HG03520 (cell line): ENCODE measurements at regions not wholly inside any gene's neighbourhood (a gene's known extent, or its start where the extent isn't known, plus 50 kb on each side); places are given as distances from the start of the nearest gene placed in this dataset.
"Not testable (repeated sequence)": the region's sequence is repeated elsewhere in the genome, so short reads cannot be mapped to it uniquely, and the experiment has no call there.

ENCODE experiments used
- ATAC-seq: cut with Tn5 transposase; IDR thresholded peaks from one replicate; pipeline ENCODE4 v1.9.1; 2021; ENCODE audit warnings: mild to moderate bottlenecking, moderate library complexity; ENCODE audit not compliant: unreplicated experiment

DNA sequence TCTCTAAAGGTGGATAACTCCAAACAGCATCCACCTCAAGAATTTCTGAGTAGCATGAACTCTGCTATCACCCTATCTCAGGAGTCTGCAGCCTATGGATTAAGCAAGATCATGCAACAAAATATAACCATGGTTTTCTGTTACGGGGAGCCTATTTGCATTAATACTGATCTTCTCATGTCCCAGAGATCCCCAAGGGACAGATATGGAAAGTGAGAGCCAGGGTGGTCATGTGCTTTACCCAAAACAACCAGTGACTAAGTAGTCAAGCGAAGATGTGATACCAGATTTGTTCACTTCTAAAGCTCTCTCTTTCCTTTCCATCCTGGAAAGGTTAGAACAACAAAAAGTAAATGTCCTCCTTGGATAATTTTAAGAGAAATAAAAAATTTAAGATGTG, 125.1 kb downstream of the PRRX1 start:
- no peak for ATAC-seq

DNA sequence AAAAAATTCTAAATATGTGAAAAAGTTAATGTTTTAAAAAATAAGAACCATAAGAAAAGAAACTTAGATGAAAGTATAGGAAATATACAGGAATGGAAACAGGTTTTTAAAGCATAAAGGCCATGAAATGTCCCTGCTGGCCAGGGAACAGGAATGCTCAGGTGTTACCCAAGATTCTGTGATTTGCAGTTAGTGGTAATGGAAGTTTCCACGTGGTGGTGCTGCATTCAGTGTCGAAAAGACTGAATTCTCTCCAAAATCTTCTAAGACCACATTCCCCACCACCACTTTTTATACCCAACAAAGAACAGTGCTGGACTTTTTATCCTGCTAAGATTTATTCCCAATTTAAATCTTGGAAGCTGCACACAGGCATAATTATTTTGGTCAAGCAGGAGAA, 126.2 kb downstream of the PRRX1 start:
- ATAC-seq, result no peak

DNA sequence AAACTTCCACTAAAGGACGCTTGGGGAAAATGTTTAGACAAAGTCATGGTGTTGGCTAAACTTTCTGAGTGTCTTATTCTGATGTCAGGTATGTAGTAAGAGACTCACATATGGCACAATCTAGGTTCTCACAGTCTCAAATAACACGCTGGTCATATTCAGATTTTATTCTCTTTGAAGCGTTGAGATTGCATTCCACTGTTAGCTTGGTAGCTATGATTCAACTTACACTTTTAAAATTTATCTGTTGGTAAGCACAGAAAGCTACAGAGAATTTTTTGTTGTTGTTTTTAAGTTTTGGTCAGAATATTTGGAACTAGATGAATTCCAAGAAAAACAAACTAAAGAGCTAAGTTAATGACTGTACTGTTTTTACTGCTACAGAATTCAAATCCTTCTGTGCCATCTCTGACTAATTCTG, 126.7 kb downstream of the PRRX1 start:
- no peak for ATAC-seq

DNA sequence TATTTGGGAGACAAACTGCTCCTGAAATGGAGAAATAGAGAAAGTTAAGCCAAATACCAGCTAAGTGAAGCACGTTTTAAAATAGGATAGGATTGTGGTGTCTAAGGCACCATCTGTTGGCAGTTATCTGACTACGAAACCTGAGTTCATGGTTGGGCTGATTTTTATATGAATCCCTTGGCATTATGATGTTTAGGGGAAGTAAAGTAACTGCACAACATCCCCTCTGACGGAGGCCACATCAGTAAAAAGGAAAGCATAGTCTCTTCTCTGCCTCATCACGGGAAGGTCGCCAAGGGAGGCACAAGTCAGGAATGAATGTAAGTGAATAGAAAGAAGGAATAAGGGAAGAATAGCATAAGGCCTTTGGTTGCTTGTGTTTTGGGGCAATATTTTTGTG, 128.0 kb downstream of the PRRX1 start:
- no peak for ATAC-seq

DNA sequence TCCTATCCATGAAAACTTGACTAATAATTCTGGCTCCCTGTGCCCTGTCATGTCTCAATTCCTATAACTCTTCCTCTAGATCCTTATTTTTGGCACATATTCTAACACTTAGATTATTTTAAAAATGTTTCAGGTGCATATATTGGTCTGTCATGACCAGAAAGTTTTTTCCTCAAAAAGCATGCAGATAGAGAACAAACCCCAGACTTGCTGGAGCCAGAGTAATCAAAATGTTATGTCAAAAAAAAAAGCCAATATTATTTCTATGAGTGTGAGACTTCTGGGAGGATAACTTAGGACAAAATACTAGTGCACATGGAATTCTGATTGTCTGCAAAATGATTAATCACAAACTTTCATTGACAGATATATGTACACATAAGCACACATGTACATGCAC, 135.1 kb upstream of the MROH9 start:
- ATAC-seq, result no peak

DNA sequence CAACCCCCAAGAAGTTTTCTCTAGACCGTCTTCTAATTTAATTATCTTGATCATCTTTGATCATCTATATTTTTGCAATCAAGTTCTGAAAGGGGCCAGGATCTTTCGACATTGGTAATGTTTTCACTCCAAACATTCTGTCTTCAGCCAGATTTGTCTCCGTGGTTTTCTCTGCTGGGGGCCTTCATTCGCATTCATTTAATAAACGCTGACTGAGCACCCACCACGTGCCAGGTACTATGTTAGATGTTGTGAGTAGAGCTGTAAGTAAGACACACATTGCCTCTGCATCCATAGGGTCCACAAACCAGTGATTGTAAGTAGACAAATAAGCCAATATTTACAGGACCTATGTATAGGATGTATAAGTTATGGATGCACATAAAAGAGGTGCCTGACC, 134.5 kb upstream of the MROH9 start:
- ATAC-seq, result no peak

DNA sequence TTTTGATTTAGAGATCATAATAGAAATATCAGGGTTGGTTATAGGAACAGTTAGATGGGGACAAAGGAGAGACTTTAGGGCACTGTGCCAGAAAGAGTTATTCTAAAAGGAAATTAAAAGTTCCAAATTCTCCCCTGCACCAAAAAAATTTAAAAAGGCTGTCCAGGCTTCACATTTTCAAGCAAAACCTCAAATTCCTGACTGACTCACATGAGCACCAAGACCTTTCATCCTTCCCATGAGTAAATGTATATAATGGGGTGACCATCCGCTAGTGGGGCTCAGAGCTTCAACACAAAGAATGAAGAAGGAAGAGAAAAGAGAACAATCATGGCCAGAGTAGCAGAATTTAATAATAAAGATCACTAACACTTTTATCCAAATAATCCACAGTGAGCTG, 131.6 kb upstream of the MROH9 start:
- ATAC-seq, result no peak

DNA sequence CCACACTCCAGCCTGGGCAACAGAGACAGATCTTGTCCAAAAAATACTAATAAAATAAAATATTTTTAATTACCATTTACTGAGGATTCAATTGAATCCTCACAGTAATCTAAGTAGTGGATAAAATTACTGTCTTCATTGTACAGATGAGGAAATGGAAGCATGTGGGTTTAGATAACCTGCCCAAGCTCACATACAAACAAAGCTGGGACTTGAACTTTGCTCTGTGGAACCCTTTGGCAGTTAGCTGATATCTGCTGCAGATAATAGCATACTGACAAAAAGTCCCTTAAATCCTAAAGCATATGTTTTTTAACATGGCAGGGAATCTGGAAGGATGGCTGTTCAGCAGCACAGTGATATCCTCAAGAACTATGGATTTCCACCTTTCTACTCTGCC, 130.9 kb upstream of the MROH9 start:
- ATAC-seq, result no peak

DNA sequence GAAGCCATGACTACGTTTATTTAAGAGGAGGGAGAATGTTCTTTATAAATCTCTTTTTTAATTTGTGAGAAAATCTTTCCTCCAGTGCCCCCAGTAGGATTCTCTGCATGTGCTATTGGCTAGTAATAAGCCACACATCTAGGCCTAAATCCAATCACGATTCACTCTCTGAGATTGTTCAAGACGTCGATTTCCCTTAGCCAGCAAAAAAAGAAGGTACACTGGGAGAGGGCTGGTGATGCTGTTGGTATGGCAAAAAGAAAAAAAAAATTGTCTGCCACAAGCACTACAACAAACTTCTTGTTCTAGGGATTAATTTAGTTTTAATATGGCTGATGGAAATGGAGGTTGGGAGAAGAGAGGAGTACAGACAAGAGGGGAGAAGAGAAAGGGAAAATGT, 130.5 kb upstream of the MROH9 start:
- ATAC-seq, result no peak

DNA sequence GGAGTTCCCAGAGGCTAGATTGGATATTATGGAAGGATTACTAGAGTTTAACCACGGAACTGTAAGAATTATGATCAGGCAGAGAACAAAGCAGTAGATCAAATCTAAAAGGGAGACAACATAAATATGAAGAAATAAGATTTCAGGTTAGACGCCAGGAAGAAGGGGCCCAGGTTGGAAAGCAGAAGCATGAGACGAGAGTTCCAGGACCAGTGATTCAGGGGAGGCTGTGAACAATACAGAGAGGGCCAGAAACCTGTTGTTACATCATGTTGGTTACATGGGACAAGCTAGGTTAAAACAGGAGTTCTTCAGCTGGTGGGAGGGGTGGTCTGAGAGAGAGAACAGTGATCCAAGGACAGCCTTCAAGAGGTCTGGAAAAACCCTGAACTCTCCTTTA, 128.4 kb upstream of the MROH9 start:
- no peak for ATAC-seq

DNA sequence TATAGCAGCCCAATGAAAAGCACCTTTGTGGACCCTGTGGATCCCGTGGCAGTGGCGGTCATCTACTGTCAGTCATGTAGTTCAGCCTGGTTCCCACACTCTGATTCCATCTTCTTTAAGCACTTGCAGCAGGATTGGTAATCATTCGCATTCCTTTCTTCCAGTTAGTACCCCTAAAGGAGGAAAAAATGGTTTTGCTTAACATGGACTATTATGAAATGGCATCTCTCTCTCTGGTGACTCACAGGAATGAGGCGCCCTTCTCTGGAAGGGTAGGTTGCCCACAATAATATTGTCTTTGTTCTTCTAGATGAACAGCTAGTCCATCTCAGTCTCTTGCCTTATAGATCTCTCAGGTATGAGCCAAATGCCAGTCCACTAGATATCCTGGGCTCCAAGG, 127.9 kb upstream of the MROH9 start:
- ATAC-seq, result no peak

DNA sequence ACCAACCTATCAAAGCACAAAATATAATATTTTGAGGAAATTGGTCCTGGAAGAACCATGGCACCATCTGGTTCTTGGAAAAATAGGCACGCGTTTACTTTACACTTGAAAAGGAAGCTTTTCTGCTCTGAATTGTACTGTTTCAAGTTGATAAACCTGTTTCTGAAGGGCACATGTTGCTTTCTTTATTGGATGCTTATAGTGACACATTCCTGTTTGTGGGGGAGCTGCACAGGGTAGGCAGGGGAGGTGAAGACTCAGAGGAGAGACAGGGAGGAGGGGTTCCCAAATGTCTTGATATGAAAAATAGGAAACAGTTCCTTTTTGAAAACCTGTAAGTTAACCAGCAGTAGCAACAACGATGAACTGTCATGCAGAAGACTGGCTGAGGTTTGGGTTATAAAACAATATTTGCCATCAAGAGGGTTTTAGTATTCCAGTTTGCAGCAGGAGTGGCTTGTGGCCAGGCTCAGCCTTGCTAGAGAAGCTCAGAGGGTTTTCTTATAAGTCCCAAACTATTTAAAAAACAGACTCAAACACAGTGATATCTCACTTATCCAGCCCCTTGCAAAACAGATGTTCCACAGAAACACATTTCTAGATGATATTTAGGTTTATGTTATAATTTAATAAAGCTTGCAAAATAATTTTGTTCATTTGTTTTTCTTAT, 127.0 kb upstream of the MROH9 start:
- no peak for ATAC-seq

DNA sequence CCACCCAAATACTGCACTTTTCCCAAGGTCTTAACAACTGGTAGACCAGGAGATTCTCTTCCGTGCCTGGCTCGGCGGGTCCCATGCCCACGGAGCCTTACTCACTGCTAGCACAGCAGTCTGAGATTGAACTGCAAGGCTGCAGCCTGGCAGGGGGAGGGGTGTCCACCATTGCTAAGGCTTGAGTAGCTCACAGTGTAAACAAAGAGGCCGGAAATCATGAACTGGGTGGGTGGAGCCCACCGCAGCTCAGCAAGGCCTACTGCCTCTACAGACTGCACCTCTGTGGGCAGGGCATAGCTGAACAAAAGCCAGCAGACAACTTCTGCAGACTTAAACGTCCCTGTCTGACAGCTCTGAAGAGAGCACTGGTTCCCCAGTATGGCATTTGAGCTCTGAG, 124.3 kb upstream of the MROH9 start:
- not testable (repeated sequence) for ATAC-seq

DNA sequence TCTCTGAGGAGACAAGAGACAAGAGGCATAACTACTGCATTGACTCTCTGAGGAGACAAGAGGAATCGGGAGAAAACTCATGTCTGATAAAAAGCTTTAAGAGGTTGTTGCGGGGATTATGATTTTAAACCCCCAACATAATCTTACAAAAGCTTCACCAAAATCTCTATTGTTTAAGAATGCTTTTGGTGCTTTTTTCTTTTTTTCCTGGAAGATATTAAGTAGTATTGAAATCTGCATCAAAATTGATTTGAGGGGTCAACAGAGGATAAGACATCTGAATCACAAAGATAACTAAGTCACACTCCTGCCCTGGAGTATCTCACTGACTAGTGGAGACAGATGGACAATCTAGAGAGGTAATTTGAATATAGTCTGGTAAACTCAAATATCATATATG, 115.6 kb upstream of the MROH9 start:
- no peak for ATAC-seq

DNA sequence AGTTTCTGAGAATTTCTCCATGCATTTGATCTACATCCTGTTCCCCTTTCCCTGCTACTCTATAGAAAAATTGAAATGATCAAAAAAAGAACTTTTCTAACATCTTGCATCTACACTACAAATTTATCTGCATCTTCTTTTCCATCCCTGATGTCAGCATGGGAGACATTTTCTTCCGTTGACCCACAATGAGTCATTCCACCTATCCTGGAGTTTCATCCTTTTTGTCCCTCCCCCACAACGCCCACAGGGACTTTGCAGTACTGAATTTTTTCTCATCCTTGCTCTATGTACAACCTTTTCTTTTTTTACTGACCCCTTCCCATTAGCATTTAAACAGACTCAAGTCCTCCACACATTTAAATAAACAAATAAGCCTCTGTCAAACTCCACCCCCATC, 112.2 kb upstream of the MROH9 start:
- ATAC-seq, result no peak

DNA sequence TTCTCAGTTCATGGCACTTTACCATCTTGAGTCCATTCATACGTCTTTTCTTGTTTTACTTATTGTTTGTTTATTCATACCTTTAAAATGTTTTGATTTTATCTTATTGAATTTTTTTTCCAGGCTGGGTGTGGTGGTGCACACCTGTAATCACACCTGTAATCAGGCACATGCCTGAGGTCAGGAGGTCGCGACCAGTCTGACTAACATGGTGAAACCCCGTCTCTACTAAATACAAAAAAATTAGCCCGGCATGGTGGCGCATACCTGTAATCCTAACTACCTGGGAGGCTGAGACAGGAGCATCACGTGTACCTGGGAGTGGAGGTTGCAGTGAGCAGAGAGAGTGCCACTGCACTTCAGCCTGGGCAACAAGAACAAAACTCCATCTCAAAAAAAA, 104.1 kb upstream of the MROH9 start:
- no peak for ATAC-seq

DNA sequence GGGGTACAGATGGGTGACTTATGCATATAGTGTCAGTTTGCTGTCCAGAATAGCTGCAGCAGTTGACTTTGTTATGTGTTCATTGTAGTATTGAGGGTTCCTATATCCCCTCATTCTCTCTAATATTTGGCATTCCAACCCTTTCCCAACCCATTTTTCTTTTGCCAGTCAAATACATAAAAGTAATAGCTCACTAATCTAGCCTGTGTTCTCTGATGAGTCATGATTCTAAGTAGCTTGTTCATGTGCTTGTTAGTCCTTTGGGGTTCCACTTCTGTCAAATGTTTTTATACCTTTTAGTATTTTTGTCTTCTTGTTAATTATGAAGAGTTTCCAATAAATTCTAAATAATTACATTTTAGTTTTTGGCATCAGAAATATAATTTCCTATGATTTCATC, 99.2 kb upstream of the MROH9 start:
- no peak for ATAC-seq

DNA sequence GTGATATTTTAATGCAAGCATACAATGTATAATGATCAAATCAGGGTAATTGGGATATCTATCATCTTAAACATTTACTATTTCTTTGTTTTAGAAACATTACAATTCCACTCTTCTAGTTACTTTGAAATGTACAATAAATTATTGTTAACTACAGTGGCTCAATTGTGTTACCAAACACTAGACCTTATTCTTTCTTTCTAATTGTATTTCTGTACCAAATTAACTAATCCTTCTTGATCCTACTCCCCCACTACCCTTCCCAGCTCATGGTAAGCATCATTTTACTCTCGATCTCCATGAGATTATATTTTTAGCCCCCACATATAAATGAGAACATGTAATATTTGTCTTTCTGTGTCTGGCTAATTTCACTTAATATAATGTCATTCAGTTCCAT, 95.0 kb upstream of the MROH9 start:
- no peak for ATAC-seq

DNA sequence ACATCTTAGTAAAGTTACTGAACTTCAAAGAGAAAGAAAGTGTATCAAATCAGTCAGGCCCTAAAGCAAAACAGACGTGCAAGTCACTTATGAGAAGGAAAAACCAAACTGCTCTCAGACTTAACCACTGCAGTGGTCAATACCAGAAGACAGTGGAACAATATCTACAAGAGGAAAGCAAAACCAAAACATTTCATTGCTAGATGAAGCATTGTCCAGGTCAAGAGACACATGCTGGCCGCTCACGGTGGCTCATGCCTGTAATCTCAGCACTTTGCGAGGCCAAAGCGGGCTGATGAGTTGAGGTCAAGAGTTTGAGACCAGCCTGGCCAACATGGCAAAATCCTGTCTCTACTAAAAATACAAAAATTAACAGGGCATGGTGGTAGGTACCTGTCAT, 82.0 kb upstream of the MROH9 start:
- ATAC-seq, result peak; percentile 93

DNA sequence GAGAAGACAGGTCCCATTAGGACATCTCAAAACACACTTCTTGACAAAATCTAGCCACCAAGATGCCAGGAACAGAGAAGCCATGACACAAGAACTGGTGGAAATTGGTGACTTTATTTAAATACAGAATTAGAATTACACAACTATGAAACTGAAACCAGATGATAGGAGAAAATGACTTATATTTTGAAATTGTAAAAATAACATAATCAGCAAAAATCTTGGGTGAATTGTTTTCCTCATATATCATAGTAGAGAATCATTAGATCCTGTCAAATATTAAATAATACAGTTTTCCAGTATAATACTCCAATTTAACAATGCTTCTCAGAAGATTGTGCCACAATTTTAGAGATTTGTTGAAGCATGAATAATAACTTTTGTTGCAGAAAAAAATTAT, 81.5 kb upstream of the MROH9 start:
- no peak for ATAC-seq

DNA sequence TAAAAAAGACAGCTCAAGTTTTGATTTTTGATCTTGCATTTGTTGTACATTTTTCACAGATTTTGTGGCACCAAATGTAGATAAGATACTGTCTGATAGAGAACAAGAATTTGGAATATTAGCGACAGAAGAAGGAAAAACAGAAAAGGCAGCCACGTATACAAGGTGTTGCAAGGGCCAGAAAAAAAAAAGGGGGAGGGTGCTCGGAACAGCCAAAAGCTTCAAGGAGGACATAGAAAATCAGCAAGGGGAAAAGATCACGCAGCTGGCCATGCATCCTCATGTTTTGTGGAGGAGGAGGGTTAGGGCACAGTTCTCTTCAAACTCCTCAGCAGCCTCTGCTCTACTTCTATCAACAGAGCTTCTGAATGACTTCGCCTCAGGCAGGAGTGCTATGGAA, 80.7 kb upstream of the MROH9 start:
- no peak for ATAC-seq

DNA sequence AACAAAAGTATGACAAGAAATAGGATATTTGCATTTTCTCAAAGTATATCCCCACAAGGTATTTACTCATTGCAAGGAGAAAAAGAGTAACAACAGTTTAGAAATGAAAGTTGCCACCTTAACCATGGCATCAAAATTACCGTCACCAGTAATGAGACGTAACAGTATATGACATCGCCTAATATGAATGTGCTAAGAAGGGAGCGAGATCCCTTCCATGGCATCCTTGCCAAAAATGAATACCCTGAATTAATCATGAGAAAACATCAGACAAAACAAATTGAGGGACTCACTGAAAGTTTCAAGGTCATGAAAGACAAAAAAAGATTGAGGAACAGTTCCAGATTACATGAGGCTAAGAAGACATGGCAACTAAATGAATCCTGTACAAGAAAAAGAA, 78.9 kb upstream of the MROH9 start:
- no peak for ATAC-seq

DNA sequence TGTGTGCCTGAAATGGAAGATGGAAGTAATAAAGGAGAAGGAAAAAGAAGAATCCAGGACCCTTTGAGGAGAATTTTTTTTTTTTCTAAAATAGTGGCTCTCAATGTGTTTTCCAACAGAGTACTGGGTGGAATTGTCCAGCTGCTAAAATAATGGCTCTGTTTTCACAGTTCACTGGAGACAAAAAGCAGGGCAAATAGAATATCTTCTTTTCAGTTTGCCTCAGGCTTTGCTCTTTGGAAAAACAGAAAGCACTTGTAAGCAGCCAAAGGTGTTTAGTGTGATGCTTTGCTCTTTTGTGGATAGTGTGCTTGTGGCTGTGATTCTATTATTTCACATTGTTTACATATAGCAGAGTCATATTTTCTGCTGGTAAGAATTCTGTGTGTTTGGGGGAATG, 77.4 kb upstream of the MROH9 start:
- no peak for ATAC-seq

DNA sequence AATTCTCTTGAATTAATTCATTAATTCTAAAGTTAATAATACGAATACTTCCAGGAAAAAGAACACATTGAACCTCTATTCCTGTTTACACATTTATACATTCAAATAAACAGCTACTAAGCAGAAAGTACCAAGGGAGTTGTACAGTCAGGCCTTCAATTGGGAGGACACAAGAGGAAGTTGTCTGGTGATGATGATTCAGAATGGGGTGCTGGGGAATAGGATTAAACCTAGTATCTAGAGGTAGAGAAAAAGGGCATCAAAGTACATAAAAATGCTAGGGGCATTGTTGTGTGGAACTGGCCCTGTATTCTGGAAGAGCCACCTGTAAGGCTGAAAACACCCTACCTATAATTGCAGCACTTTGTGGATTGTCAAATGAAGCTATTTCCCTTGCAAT, 71.7 kb upstream of the MROH9 start:
- no peak for ATAC-seq
